Liver (tissue), 8 donors: ENCODE measurements at regions not wholly inside any gene's neighbourhood (a gene's known extent, or its start where the extent isn't known, plus 50 kb on each side); places are given as distances from the start of the nearest gene placed in this dataset.

Source experiments
- DNase-seq: peaks from one replicate; pipeline ENCODE4 v3.0.0-alpha.2; 2017; ENCODE audit warnings: low spot score
- H3K27ac ChIP-seq, 2 donors: one replicate each; pipeline ENCODE4 v1.7.0; 2013; ENCODE audit warnings: inconsistent platforms in 2 of 2, low read length in 2 of 2, control low read depth in 1 of 2, low read depth in 1 of 2, mild to moderate bottlenecking in 1 of 2
- H3K27me3 ChIP-seq, 4 donors: one replicate each; pipeline versions ENCODE4 v1.6.1 to v1.7.0; 2013; ENCODE audit warnings: low read length in 3 of 4, inconsistent platforms in 1 of 4, mild to moderate bottlenecking in 1 of 4, moderate library complexity in 1 of 4; ENCODE audit not compliant: control insufficient read depth in 4 of 4, insufficient read depth in 4 of 4
- H3K36me3 ChIP-seq, 4 donors: one replicate each; pipeline versions ENCODE4 v1.6.1 to v1.7.0; 2013; ENCODE audit warnings: low read length in 3 of 4, mild to moderate bottlenecking in 3 of 4, low read depth in 1 of 4, moderate library complexity in 1 of 4; ENCODE audit not compliant: control insufficient read depth in 4 of 4, insufficient read depth in 3 of 4
- H3K4me1 ChIP-seq, 4 donors: one replicate each; pipeline versions ENCODE4 v1.6.1 to v1.7.0; 2013; ENCODE audit warnings: low read length in 3 of 4, mild to moderate bottlenecking in 3 of 4, moderate library complexity in 1 of 4; ENCODE audit not compliant: control insufficient read depth in 4 of 4, insufficient read depth in 4 of 4
- H3K4me3 ChIP-seq, 3 donors: one replicate each; pipeline versions ENCODE4 v1.6.1 to v1.7.0; 2013; ENCODE audit warnings: low read length in 3 of 3, control low read depth in 1 of 3, low read depth in 1 of 3, mild to moderate bottlenecking in 1 of 3
- H3K9ac ChIP-seq, 2 donors: one replicate each; pipeline ENCODE4 v1.7.0; 2013; ENCODE audit warnings: low read length in 2 of 2, mild to moderate bottlenecking in 2 of 2, moderate library complexity in 2 of 2, control low read depth in 1 of 2, low read depth in 1 of 2
- H3K9me3 ChIP-seq, 4 donors: one replicate each; pipeline versions ENCODE4 v1.6.1 to v1.7.0; 2013; ENCODE audit warnings: low read length in 3 of 4; ENCODE audit not compliant: control insufficient read depth in 4 of 4
- EGR1 ChIP-seq, 2 donors: IDR thresholded peaks; 2 replicates each; pipeline ENCODE4 v1.6.1; 2016 to 2018; ENCODE audit warnings: antibody characterized with exemption in 2 of 2, low read depth in 2 of 2
- FOXA1 ChIP-seq: IDR thresholded peaks from 2 replicates; pipeline ENCODE4 v1.6.1; 2016; ENCODE audit warnings: antibody characterized with exemption
- FOXA2 ChIP-seq: IDR thresholded peaks from 2 replicates; pipeline ENCODE4 v1.6.1; 2016; ENCODE audit warnings: antibody characterized with exemption
- GABPA ChIP-seq, 2 donors: IDR thresholded peaks in 1 of 2; conservative IDR thresholded peaks in 1 of 2; 2 replicates each; pipeline ENCODE4 v1.6.1; 2016; ENCODE audit warnings: antibody characterized with exemption in 2 of 2, mild to moderate bottlenecking in 1 of 2, moderate library complexity in 1 of 2
- HNF4A ChIP-seq, 2 donors: conservative IDR thresholded peaks; 2 replicates each; pipeline ENCODE4 v1.6.1; 2016; ENCODE audit warnings: antibody characterized with exemption in 2 of 2, mild to moderate bottlenecking in 2 of 2
- HNF4G ChIP-seq: IDR thresholded peaks from 2 replicates; pipeline ENCODE4 v1.6.1; 2016; ENCODE audit warnings: antibody characterized with exemption
- JUND ChIP-seq, 2 donors: IDR thresholded peaks; 2 replicates each; pipeline ENCODE4 v1.6.1; 2016; ENCODE audit warnings: antibody characterized with exemption in 2 of 2
- NR2F2 ChIP-seq: IDR thresholded peaks from 2 replicates; pipeline ENCODE4 v1.6.1; 2016; ENCODE audit warnings: antibody characterized with exemption
- RAD21 ChIP-seq, 2 donors: IDR thresholded peaks; 2 replicates each; pipeline ENCODE4 v1.6.1; 2016; ENCODE audit warnings: antibody characterized with exemption in 2 of 2, mild to moderate bottlenecking in 2 of 2
- RXRA ChIP-seq, 2 donors: IDR thresholded peaks; 2 replicates each; pipeline ENCODE4 v1.6.1; 2017 to 2018; ENCODE audit warnings: antibody characterized with exemption in 2 of 2, mild to moderate bottlenecking in 1 of 2
- SP1 ChIP-seq: IDR thresholded peaks from 2 replicates; pipeline ENCODE4 v1.6.1; 2018; ENCODE audit warnings: antibody characterized with exemption, mild to moderate bottlenecking
- TAF1 ChIP-seq: conservative IDR thresholded peaks from 2 replicates; pipeline ENCODE4 v1.6.1; 2016; ENCODE audit warnings: antibody characterized with exemption, mild to moderate bottlenecking
- YY1 ChIP-seq: IDR thresholded peaks from 2 replicates; pipeline ENCODE4 v1.6.1; 2016; ENCODE audit warnings: antibody characterized with exemption, mild to moderate bottlenecking
- WGBS: extraction: QIAGEN DNeasy Blood & Tissue Kit; methylation state at CpG from one replicate; pipeline ENCODE4 v1.1.7; 2013; 5-methylcytosine and 5-hydroxymethylcytosine counted together
- TF ChIP-seq, protein P1 (sequence below): IDR thresholded peaks from 2 replicates; pipeline ENCODE4 v1.6.1; 2016; ENCODE audit warnings: antibody characterized with exemption
- TF ChIP-seq, protein P2 (sequence below): IDR thresholded peaks from 2 replicates; pipeline ENCODE4 v1.6.1; 2016; ENCODE audit warnings: antibody characterized with exemption
- TF ChIP-seq, protein P3 (sequence below): IDR thresholded peaks from 2 replicates; pipeline ENCODE4 v1.6.1; 2016; ENCODE audit warnings: antibody characterized with exemption, mild to moderate bottlenecking
- TF ChIP-seq, protein P4 (sequence below): fragments of 150-350 bp; IDR thresholded peaks from 2 replicates; pipeline ENCODE4 v1.5.1; 2017; ENCODE audit warnings: improper control_type of control experiment, low read depth, low read length; ENCODE audit not compliant: missing input control
- TF ChIP-seq, protein P5 (sequence below): IDR thresholded peaks from 2 replicates; pipeline ENCODE4 v1.6.1; 2016; ENCODE audit warnings: antibody characterized with exemption
- donor health status: healthy.
- donor health status: healthy.
- donor health status: healthy.
- donor health status: healthy.
- donor health status: healthy.

DNA sequence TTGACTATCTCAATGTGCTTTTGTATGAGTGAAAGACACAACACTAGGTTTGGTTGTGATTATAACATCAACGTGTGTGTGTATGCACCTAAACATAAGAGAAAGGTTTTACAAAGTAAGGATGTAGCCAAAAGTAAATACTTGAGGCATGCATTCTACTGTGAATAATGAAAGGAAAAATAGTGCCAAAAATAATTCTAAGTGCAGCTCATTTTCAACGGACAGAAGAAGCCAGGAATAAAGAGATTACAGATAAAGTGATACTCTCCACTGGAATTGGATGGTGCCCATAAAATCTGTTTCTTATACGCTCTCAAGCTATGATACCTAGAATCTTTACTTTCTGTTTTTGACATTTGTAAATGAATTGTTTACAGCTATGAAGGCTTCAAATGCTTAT, 135.0 kb upstream of the TMEM72 start:
- WGBS = 80% methylated on average over 3 of the region's 3 CpGs
- no peak for TF ChIP-seq FOXA1
- no peak for TF ChIP-seq TAF1
- TF ChIP-seq, protein P1, sequence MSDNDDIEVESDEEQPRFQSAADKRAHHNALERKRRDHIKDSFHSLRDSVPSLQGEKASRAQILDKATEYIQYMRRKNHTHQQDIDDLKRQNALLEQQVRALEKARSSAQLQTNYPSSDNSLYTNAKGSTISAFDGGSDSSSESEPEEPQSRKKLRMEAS = no peak
- TF ChIP-seq, protein P2, sequence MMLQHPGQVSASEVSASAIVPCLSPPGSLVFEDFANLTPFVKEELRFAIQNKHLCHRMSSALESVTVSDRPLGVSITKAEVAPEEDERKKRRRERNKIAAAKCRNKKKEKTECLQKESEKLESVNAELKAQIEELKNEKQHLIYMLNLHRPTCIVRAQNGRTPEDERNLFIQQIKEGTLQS = no peak
- TF ChIP-seq YY1 = no peak
- no peak for TF ChIP-seq NR2F2
- TF ChIP-seq HNF4G = no peak
- no peak for TF ChIP-seq JUND (IDR thresholded peaks at IDR 0.05)
- TF ChIP-seq EGR1 (IDR thresholded peaks at IDR 0.05; ENCODE audit: low read depth in 2 of 2) = no peak
- no peak for TF ChIP-seq FOXA2
- no peak for TF ChIP-seq RXRA (IDR thresholded peaks at IDR 0.05)
- TF ChIP-seq, protein P3, sequence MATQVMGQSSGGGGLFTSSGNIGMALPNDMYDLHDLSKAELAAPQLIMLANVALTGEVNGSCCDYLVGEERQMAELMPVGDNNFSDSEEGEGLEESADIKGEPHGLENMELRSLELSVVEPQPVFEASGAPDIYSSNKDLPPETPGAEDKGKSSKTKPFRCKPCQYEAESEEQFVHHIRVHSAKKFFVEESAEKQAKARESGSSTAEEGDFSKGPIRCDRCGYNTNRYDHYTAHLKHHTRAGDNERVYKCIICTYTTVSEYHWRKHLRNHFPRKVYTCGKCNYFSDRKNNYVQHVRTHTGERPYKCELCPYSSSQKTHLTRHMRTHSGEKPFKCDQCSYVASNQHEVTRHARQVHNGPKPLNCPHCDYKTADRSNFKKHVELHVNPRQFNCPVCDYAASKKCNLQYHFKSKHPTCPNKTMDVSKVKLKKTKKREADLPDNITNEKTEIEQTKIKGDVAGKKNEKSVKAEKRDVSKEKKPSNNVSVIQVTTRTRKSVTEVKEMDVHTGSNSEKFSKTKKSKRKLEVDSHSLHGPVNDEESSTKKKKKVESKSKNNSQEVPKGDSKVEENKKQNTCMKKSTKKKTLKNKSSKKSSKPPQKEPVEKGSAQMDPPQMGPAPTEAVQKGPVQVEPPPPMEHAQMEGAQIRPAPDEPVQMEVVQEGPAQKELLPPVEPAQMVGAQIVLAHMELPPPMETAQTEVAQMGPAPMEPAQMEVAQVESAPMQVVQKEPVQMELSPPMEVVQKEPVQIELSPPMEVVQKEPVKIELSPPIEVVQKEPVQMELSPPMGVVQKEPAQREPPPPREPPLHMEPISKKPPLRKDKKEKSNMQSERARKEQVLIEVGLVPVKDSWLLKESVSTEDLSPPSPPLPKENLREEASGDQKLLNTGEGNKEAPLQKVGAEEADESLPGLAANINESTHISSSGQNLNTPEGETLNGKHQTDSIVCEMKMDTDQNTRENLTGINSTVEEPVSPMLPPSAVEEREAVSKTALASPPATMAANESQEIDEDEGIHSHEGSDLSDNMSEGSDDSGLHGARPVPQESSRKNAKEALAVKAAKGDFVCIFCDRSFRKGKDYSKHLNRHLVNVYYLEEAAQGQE = no peak
- no peak for TF ChIP-seq GABPA (IDR thresholded peaks at IDR 0.05 in 1 of 2, conservative IDR thresholded peaks at IDR 0.05 in 1 of 2)
- TF ChIP-seq, protein P4, sequence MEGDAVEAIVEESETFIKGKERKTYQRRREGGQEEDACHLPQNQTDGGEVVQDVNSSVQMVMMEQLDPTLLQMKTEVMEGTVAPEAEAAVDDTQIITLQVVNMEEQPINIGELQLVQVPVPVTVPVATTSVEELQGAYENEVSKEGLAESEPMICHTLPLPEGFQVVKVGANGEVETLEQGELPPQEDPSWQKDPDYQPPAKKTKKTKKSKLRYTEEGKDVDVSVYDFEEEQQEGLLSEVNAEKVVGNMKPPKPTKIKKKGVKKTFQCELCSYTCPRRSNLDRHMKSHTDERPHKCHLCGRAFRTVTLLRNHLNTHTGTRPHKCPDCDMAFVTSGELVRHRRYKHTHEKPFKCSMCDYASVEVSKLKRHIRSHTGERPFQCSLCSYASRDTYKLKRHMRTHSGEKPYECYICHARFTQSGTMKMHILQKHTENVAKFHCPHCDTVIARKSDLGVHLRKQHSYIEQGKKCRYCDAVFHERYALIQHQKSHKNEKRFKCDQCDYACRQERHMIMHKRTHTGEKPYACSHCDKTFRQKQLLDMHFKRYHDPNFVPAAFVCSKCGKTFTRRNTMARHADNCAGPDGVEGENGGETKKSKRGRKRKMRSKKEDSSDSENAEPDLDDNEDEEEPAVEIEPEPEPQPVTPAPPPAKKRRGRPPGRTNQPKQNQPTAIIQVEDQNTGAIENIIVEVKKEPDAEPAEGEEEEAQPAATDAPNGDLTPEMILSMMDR = no peak
- TF ChIP-seq HNF4A (conservative IDR thresholded peaks at IDR 0.05) = no peak
- no peak for DNase-seq
- H3K9ac ChIP-seq = no peak overlapping the region
- peaks cover 0 to 6% (median under 1%) of the 10 kb centered on the region in 4 donors for H3K4me1 ChIP-seq
- H3K27ac ChIP-seq = no peak overlapping the region
- no peaks in the 10 kb centered on the region for H3K27me3 ChIP-seq
- no peaks in the 10 kb centered on the region for H3K9me3 ChIP-seq
- H3K36me3 ChIP-seq = no peaks in the 10 kb centered on the region
- H3K4me3 ChIP-seq = no peak overlapping the region

DNA sequence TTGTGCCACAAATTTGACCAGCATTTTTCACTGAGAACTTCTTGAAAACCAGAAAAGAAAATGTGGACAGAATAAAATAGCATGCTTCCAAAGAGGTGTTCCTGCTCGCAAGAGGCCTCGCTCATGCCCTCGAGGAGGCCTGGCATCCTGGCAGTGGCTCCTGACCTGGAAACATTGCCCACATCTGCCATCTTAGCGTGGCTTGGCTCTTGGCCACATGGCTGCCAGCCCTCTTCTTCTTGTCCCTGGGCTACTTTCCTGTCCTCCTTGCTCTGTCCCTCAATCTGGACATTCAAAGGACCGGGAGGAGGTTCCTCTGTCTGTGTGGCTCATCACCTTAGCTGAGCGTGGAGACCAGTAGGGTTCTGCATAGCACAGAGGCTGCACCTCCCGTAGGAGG, 131.6 kb upstream of the TMEM72 start:
- no peaks in the 10 kb centered on the region for H3K9me3 ChIP-seq
- no peaks in the 10 kb centered on the region for H3K36me3 ChIP-seq
- H3K4me1 ChIP-seq = peaks cover 0 to 6% (median under 1%) of the 10 kb centered on the region in 4 donors
- 80% methylated on average over 7 of the region's 7 CpGs for WGBS
- no peak overlapping the region for H3K4me3 ChIP-seq
- no peak for DNase-seq
- no peaks in the 10 kb centered on the region for H3K27me3 ChIP-seq
- H3K27ac ChIP-seq = no peak overlapping the region
- no peak overlapping the region for H3K9ac ChIP-seq
- TF ChIP-seq, protein P1 = no peak
- TF ChIP-seq HNF4A (conservative IDR thresholded peaks at IDR 0.05) (no peak), FOXA1 (no peak), GABPA (IDR thresholded peaks at IDR 0.05 in 1 of 2, conservative IDR thresholded peaks at IDR 0.05 in 1 of 2) (no peak), RAD21 (IDR thresholded peaks at IDR 0.05) (no peak), TAF1 (no peak), YY1 (no peak), RXRA (IDR thresholded peaks at IDR 0.05) (no peak), FOXA2 (no peak), HNF4G (no peak), EGR1 (IDR thresholded peaks at IDR 0.05; ENCODE audit: low read depth in 2 of 2) (no peak), SP1 (no peak), NR2F2 (no peak)
- TF ChIP-seq, protein P3 = no peak
- TF ChIP-seq, protein P2 = no peak
- TF ChIP-seq, protein P5, sequence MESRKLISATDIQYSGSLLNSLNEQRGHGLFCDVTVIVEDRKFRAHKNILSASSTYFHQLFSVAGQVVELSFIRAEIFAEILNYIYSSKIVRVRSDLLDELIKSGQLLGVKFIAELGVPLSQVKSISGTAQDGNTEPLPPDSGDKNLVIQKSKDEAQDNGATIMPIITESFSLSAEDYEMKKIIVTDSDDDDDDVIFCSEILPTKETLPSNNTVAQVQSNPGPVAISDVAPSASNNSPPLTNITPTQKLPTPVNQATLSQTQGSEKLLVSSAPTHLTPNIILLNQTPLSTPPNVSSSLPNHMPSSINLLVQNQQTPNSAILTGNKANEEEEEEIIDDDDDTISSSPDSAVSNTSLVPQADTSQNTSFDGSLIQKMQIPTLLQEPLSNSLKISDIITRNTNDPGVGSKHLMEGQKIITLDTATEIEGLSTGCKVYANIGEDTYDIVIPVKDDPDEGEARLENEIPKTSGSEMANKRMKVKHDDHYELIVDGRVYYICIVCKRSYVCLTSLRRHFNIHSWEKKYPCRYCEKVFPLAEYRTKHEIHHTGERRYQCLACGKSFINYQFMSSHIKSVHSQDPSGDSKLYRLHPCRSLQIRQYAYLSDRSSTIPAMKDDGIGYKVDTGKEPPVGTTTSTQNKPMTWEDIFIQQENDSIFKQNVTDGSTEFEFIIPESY = no peak
